ENCODE measurements at regions not wholly inside any gene's neighbourhood (a gene's known extent, or its start where the extent isn't known, plus 50 kb on each side); places are given as distances from the start of the nearest gene placed in this dataset.
"Not testable (repeated sequence)": the region's sequence is repeated elsewhere in the genome, so short reads cannot be mapped to it uniquely, and the experiment has no call there.

- TF ChIP-seq CTCF, POLR2A, EP300 (IDR thresholded peaks at IDR 0.05): not testable (repeated sequence)
Observed at GRCh38 chr13:18725242-18725822, 456.3 kb downstream of the TUBA3C start.

Data from tibial nerve (tissue), 4 donors.